Panc1 (cell line): ENCODE measurements at regions not wholly inside any gene's neighbourhood (a gene's known extent, or its start where the extent isn't known, plus 50 kb on each side); places are given as distances from the start of the nearest gene placed in this dataset.

Source experiments
- ATAC-seq: fragments of 200-7000 bp; cut with Tn5 transposase; 2 replicates; pipeline ENCODE4 v1.9.1; 2020; ENCODE audit warnings: mild to moderate bottlenecking, moderate library complexity
- BruUV-seq: library from RNA; stranded (reverse); fragments of 400-500 nt; replicated peaks from 2 replicates; lab custom pipeline; 2021; lab: Mats Ljungman, UMichigan
- CTCF ChIA-PET: fragments of 300-600 bp; sonication (Branson Sonifier 250); formaldehyde crosslinking; loops from one replicate; lab custom pipeline; 2022; ENCODE audit warnings: antibody characterized with exemption; lab: Charles Lee
- POLR2A ChIA-PET: fragments of 300-600 bp; sonication (Branson Sonifier 250); formaldehyde crosslinking; loops from one replicate; lab custom pipeline; 2022; ENCODE audit warnings: antibody characterized with exemption; lab: Charles Lee
- DNase-seq: peaks from one replicate; pipeline ENCODE4 v3.0.0-alpha.2; 2010; ENCODE audit warnings: low read depth, low spot score
- H3K27ac ChIP-seq: 2 replicates; pipeline ENCODE4 v1.5.1; 2011; ENCODE audit warnings: mild to moderate bottlenecking, low read length, inconsistent platforms
- H3K27me3 ChIP-seq: fragments of 200-500 bp; sonication (Bioruptor generic); 2 replicates; pipeline ENCODE4 v1.6.0; 2014; ENCODE audit warnings: low read length, inconsistent platforms; ENCODE audit not compliant: control insufficient read depth, insufficient read depth
- H3K36me3 ChIP-seq: fragments of 200-500 bp; sonication (Bioruptor generic); 2 replicates; pipeline ENCODE4 v1.5.1; 2014; ENCODE audit warnings: inconsistent platforms, mild to moderate bottlenecking, low read length, moderate library complexity; ENCODE audit not compliant: control insufficient read depth, insufficient read depth
- H3K4me1 ChIP-seq: 2 replicates; pipeline ENCODE4 v1.5.1; 2011; ENCODE audit warnings: inconsistent platforms, mild to moderate bottlenecking, low read length, moderate library complexity; ENCODE audit not compliant: control insufficient read depth, insufficient read depth
- H3K4me3 ChIP-seq, 2 experiments: 2 replicates each; pipeline ENCODE4 v1.5.1; 2011 to 2012; ENCODE audit warnings: low read depth in 2 of 2, low read length in 2 of 2, mild to moderate bottlenecking in 2 of 2, inconsistent platforms in 1 of 2, moderate library complexity in 1 of 2
- H3K9me3 ChIP-seq: fragments of 200-500 bp; sonication (Bioruptor generic); 2 replicates; pipeline ENCODE4 v1.5.1; 2014; ENCODE audit warnings: low read depth, mild to moderate bottlenecking, inconsistent platforms, low read length, moderate library complexity; ENCODE audit not compliant: control insufficient read depth, insufficient read depth
- CTCF ChIP-seq: fragments of 450-650 bp; IDR thresholded peaks from 2 replicates; pipeline ENCODE4 v1.5.1; 2017; ENCODE audit warnings: mild to moderate bottlenecking
- POLR2AphosphoS5 ChIP-seq: IDR thresholded peaks from 2 replicates; pipeline ENCODE4 v1.6.1; 2012; ENCODE audit warnings: mild to moderate bottlenecking, low read depth, low read length, moderate library complexity
- SIN3A ChIP-seq: IDR thresholded peaks from 2 replicates; pipeline ENCODE4 v1.6.1; 2012; ENCODE audit warnings: low read depth, mild to moderate bottlenecking, low read length, moderate library complexity, borderline replicate concordance; ENCODE audit not compliant: insufficient read depth
- TCF7L2 ChIP-seq: IDR thresholded peaks from 2 replicates; pipeline ENCODE4 v1.6.1; 2011; ENCODE audit warnings: mild to moderate bottlenecking, low read depth, low read length, inconsistent platforms
- in situ Hi-C: cut with HindIII; loops from 2 replicates; pipeline ENCODE4 v1.10.0; 2016; ENCODE audit warnings: low sequenced_read_pairs, low pct_unique_long_range_greater_than_20kb
- intact Hi-C: fragments of 100-400 bp; cut with micrococcal nuclease; formaldehyde crosslinking; loops from one replicate; pipeline ENCODE4 v1.10.0; 2022; ENCODE audit not compliant: unreplicated experiment
- TF ChIP-seq, protein P1 (sequence below), 2 experiments: IDR thresholded peaks; 2 replicates each; pipeline ENCODE4 v1.6.1; 2011 to 2012; ENCODE audit warnings: low read depth in 2 of 2, control low read depth in 1 of 2, low read length in 1 of 2, mild to moderate bottlenecking in 1 of 2, moderate library complexity in 1 of 2; ENCODE audit not compliant: insufficient read depth in 1 of 2

- no peaks in the 10 kb centered on the region for H3K27me3 ChIP-seq
- H3K4me3 ChIP-seq: no peak overlapping the region
- in situ Hi-C loops: no loop called here
- H3K27ac ChIP-seq: no peak overlapping the region
- TF ChIP-seq TCF7L2 (no peak), CTCF (no peak), POLR2AphosphoS5 (no peak), SIN3A (no peak)
- POLR2A ChIA-PET: no interaction called here
- DNase-seq (no peak), ATAC-seq (no peak)
- no peaks in the 10 kb centered on the region for H3K9me3 ChIP-seq
- intact Hi-C loops: no loop called here
- no TSS peak for BruUV-seq
- no peaks in the 10 kb centered on the region for H3K4me1 ChIP-seq
- CTCF ChIA-PET: no interaction called here
- no peaks in the 10 kb centered on the region for H3K36me3 ChIP-seq
These were observed 492.6 kb downstream of the TOX3 start for GRCh38 chr16:52054326-52054725.

DNA sequence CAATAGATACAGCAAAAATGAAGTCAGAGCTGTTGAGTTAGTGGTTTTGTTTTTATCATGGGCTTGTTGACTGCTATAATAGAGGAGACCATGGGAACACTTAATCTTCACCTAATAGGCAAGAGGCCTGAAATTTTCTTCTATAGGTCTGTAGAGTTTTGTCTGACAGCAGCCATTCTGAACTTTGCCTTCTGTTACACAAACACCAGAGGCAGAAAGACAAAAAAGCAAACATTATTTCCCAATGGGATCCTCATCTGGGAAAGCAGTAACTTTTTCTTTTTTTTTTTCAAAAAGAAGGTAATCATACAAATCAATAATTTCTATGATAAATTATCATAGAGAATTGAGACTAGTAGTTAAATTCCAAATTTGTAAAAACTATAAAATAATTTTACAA, 494.1 kb downstream of the TOX3 start:
- ATAC-seq: no peak
- intact Hi-C loops: no loop called here

DNA sequence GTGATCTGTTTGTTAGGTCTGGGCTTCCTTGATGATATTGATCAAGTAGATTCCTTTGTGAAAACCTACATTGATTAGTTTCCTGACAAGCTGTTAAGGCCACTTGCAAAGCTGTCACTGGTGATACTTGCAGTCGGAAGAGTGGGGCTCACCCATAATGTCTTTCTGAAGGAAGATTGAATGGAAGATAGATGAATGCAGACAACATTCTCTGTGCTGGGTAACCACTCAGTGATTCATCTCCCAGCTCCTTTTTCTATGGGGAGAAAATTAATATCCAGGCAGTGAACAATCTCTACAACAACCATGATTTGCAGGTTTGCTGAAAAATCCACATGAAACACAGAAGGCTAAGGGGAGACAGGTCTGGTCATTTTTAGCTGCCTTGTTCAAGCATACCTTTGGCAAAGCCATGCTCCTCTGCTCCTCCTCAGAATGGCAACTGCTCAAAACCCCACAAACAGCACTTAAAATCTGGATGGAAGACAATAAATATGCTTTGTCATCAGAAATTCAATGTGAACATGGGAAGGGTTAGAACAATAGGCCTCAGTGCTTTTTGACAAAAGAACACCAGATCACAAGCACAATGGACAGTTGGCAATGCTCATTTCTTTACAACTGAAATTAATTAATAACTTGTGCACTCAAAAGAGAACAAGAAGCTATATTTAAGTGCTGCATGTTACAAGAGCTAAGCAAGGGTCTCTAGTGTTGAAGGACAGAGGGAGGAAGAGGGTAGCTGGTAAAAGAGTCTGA, 495.4 kb downstream of the TOX3 start:
- CTCF ChIA-PET: no interaction called here
- DNase-seq (no peak), ATAC-seq (no peak)
- Histone ChIP-seq H3K4me3 (no peak overlapping the region), H3K36me3 (no peaks in the 10 kb centered on the region), H3K27me3 (no peaks in the 10 kb centered on the region), H3K9me3 (no peaks in the 10 kb centered on the region), H3K4me1 (no peaks in the 10 kb centered on the region), H3K27ac (no peak overlapping the region)
- in situ Hi-C loops: no loop called here
- TF ChIP-seq SIN3A: no peak
- no peak for TF ChIP-seq TCF7L2
- POLR2A ChIA-PET: no interaction called here
- no TSS peak for BruUV-seq
- intact Hi-C loops: no loop called here

More for the DNA sequence above, 494.1 kb downstream of the TOX3 start:
- no peak for DNase-seq
- in situ Hi-C loops: no loop called here
- no TSS peak for BruUV-seq
- Histone ChIP-seq H3K4me1 (no peaks in the 10 kb centered on the region), H3K27me3 (no peaks in the 10 kb centered on the region), H3K36me3 (no peaks in the 10 kb centered on the region), H3K27ac (no peak overlapping the region), H3K9me3 (no peaks in the 10 kb centered on the region), H3K4me3 (no peak overlapping the region)
- CTCF ChIA-PET: no interaction called here
- POLR2A ChIA-PET: no interaction called here
- TF ChIP-seq POLR2AphosphoS5: no peak

DNA sequence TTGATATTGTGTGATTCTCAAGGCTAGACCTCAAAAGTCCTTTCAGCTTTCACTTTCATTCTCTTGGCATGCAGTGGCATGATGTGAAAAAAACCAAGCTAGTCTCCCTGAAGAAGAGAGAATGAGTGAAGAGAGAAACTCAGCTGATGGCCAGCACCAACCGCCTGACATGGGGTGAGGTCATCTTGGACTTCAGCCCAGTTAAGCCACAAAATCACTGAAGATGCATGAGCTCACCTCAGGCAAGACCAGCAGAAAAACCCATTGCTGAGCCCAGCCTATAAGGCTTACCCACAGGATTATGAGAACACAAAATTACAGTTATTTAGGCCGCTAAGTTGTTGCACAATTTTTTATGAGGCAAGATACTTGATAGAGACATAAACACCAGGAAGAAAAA, 496.5 kb downstream of the TOX3 start:
- in situ Hi-C loops: no loop called here
- Histone ChIP-seq H3K27me3 (no peaks in the 10 kb centered on the region), H3K27ac (no peak overlapping the region), H3K4me3 (no peak overlapping the region), H3K9me3 (no peaks in the 10 kb centered on the region), H3K4me1 (no peaks in the 10 kb centered on the region), H3K36me3 (no peaks in the 10 kb centered on the region)
- CTCF ChIA-PET: no interaction called here
- TF ChIP-seq, protein P1, sequence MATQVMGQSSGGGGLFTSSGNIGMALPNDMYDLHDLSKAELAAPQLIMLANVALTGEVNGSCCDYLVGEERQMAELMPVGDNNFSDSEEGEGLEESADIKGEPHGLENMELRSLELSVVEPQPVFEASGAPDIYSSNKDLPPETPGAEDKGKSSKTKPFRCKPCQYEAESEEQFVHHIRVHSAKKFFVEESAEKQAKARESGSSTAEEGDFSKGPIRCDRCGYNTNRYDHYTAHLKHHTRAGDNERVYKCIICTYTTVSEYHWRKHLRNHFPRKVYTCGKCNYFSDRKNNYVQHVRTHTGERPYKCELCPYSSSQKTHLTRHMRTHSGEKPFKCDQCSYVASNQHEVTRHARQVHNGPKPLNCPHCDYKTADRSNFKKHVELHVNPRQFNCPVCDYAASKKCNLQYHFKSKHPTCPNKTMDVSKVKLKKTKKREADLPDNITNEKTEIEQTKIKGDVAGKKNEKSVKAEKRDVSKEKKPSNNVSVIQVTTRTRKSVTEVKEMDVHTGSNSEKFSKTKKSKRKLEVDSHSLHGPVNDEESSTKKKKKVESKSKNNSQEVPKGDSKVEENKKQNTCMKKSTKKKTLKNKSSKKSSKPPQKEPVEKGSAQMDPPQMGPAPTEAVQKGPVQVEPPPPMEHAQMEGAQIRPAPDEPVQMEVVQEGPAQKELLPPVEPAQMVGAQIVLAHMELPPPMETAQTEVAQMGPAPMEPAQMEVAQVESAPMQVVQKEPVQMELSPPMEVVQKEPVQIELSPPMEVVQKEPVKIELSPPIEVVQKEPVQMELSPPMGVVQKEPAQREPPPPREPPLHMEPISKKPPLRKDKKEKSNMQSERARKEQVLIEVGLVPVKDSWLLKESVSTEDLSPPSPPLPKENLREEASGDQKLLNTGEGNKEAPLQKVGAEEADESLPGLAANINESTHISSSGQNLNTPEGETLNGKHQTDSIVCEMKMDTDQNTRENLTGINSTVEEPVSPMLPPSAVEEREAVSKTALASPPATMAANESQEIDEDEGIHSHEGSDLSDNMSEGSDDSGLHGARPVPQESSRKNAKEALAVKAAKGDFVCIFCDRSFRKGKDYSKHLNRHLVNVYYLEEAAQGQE (IDR thresholded peaks at IDR 0.05; ENCODE audit: insufficient read depth in 1 of 2, low read depth in 2 of 2, low read length in 1 of 2): no peak
- TF ChIP-seq SIN3A: no peak
- TF ChIP-seq CTCF: no peak
- TF ChIP-seq TCF7L2: no peak
- TF ChIP-seq POLR2AphosphoS5: no peak
- ATAC-seq: no peak
- BruUV-seq: no TSS peak
- no peak for DNase-seq
- intact Hi-C loops: no loop called here
- POLR2A ChIA-PET: no interaction called here
